GM18517 (cell line): ENCODE measurements at regions not wholly inside any gene's neighbourhood (a gene's known extent, or its start where the extent isn't known, plus 50 kb on each side); places are given as distances from the start of the nearest gene placed in this dataset.
"Not testable (repeated sequence)": the region's sequence is repeated elsewhere in the genome, so short reads cannot be mapped to it uniquely, and the experiment has no call there.

Experiments
- ATAC-seq: cut with Tn5 transposase; IDR thresholded peaks from one replicate; pipeline ENCODE4 v1.9.1; 2021; ENCODE audit warnings: mild to moderate bottlenecking, moderate library complexity; ENCODE audit not compliant: unreplicated experiment

GRCh38 chr3:144023543-144023942, 51.9 kb downstream of the DIPK2A start:
- ATAC-seq, result not testable (repeated sequence)

- peak; percentile 92 for ATAC-seq
Measured at GRCh38 chr3:144028798-144029411, 57.3 kb downstream of the DIPK2A start.

GRCh38 chr3:144029769-144030168, 58.1 kb downstream of the DIPK2A start:
- no peak for ATAC-seq

GRCh38 chr3:144031938-144032337, 60.3 kb downstream of the DIPK2A start:
- no peak for ATAC-seq

- ATAC-seq, result peak; percentile 83
Measured at GRCh38 chr3:144032531-144033239, 61.1 kb downstream of the DIPK2A start.

GRCh38 chr3:144033240-144033589, 61.6 kb downstream of the DIPK2A start:
- ATAC-seq, result no peak

- no peak for ATAC-seq
Measured at GRCh38 chr3:144033863-144034262, 62.2 kb downstream of the DIPK2A start.

GRCh38 chr3:144034715-144035290, 63.2 kb downstream of the DIPK2A start:
- no peak for ATAC-seq

GRCh38 chr3:144036498-144036897, 64.9 kb downstream of the DIPK2A start:
- ATAC-seq, result no peak

GRCh38 chr3:144039661-144040060, 68.0 kb downstream of the DIPK2A start:
- no peak for ATAC-seq

GRCh38 chr3:144041960-144042556, 70.4 kb downstream of the DIPK2A start:
- ATAC-seq, result no peak

GRCh38 chr3:144045766-144046165, 74.1 kb downstream of the DIPK2A start:
- no peak for ATAC-seq

- no peak for ATAC-seq
Measured at GRCh38 chr3:144049374-144049773, 77.8 kb downstream of the DIPK2A start.

- ATAC-seq, result no peak
Measured at GRCh38 chr3:144051211-144051610, 79.6 kb downstream of the DIPK2A start.

- no peak for ATAC-seq
Measured at GRCh38 chr3:144052275-144052674, 80.7 kb downstream of the DIPK2A start.

GRCh38 chr3:144053121-144053520, 81.5 kb downstream of the DIPK2A start:
- ATAC-seq, result no peak

GRCh38 chr3:144054766-144055165, 83.1 kb downstream of the DIPK2A start:
- ATAC-seq, result no peak

GRCh38 chr3:144055604-144056003, 84.0 kb downstream of the DIPK2A start:
- ATAC-seq, result no peak

- no peak for ATAC-seq
Measured at GRCh38 chr3:144058713-144059112, 87.1 kb downstream of the DIPK2A start.

- ATAC-seq, result no peak
Measured at GRCh38 chr3:144059481-144059880, 87.9 kb downstream of the DIPK2A start.

GRCh38 chr3:144060881-144061280, 89.3 kb downstream of the DIPK2A start:
- ATAC-seq, result no peak

- no peak for ATAC-seq
Measured at GRCh38 chr3:144063306-144063705, 91.7 kb downstream of the DIPK2A start.
